COLO829 (cell line): ENCODE measurements at regions not wholly inside any gene's neighbourhood (a gene's known extent, or its start where the extent isn't known, plus 50 kb on each side); places are given as distances from the start of the nearest gene placed in this dataset.
A peak's percentile ranks its signal among the peaks of the same experiment; 100 is the strongest.

Experiments used
- DNase-seq: peaks from one replicate; pipeline ENCODE4 v3.0.0; 2012; ENCODE audit warnings: low spot score

DNA sequence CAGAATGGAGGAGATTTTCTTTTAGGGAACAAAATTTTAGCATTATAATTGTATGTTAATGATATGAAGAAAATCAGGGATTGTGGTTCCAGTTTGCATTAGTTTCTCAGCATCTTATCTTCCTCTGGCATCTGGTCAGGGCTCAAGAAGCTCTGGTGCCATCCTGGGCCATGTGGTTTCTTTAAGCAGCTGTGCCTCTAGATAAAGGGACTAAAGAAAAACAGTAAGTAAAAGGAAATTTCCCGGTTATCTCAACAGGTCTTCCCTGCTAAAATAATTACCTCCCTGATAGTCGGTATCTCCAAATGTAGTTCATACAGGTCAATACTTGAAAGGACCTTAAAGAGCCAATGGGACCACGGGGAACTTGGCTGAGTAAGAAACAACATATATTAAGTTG lies 375.1 kb upstream of the RBMS3 start:
- DNase-seq = no peak

DNA sequence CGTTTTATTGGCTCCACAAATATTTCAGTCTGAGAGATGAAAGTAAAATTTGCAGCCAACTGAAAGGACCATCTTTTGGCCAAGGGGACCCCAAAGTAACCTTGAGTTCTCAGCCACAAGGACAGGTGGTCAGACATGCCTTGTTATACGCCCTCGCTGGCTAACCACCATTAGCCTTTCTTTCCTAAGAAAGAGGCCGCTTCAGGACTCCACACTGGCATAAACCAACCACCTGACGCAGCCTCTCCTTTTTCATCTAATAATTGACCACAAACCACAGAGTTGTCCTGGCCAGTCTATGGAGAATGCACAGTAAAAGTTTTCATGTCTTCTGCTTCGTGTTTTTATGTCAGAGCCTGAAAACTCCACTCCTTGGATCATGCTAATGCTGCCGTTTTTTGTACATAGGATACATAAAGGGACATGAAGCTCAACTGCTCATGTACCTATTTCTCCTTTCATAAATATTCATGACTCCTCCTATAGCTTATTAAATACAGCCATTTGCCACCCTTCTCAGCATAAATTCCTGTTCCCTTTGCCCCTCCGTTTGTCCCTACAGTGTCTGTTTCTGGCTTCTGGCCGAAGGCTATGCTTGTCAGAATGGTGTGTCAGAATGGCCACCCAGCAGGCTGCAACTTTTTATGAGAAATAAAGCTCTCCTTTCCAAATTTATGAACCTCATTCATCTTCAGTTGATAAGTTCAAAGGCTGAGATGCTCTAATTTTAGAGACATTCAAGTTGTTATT lies 374.1 kb upstream of the RBMS3 start:
- DNase-seq = no peak

GRCh38 chr3:28907616-28908015 lies 373.3 kb upstream of the RBMS3 start:
- no peak for DNase-seq

GRCh38 chr3:28912120-28912885 lies 368.6 kb upstream of the RBMS3 start:
- no peak for DNase-seq

DNA sequence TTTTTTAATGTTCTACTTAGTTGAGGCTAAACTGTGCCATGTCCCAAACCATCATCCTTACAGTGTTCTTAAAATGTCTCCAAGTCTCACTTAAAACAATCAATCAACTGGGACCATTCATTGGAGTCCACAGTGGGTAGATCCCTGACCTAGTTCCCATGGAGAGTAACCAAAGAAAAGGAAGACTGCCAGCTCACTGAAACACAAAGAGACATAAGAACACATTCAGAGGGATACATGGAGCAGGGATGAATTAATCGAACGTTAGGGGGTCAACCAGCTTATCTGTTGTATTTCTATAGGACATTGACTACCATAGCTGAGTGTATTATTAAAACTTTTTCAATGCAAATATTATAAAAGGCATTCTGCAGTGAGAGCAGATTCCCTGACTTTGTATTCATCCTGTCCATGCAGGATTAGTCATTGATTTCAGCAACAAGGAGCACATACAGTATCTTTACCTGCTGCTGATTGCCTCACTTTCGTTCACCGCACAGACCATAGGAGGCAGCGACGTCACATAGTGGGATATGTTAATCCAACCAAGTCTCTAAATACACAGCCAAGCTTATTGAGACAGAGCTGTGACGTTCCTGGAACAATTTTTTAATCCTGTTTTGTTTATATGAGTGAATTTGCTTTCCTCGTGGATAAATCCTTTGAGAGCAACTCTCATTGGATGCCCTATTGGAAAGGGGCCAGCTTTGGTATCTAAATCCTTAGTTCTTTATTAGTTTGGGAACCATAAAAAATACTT lies 364.9 kb upstream of the RBMS3 start:
- DNase-seq = peak; percentile 71

DNA sequence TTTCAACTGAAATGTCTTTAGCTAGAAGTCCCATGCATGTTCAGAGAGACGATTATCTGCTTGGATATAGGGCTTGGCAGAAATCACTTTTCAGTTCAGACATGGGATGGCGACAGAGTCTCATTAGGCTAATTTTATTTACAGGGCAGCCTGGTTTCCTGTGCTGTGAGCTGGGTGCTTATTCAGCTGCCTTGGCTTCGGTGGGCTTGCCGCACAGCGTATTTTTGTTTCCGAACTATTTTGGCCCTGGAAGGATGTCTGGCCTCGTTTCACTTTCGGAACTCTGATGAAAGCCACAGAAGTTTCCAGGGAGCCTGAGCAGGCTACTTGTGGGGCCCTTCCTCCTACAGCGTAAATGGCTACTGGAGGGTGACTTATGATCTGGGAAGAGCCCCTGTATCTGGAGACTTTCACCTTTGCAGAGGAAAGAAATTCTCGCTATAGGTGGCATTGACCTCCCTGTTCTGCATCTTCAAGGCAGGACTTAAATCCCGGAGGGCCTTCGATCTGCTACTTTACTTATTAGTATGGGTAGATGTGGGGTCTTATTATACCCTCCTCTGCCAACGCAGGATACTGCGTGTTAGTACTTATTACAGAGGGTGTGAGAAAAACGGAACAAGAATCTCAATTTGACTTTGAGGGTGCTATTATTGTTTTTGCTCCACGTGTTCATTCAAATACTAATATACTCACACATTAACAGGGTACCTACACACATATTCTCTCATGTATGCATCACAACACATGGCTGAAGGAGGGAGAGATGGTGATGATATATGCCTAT lies 364.0 kb upstream of the RBMS3 start:
- DNase-seq = peak; percentile 79

GRCh38 chr3:28917895-28918475 lies 362.9 kb upstream of the RBMS3 start:
- DNase-seq = no peak

- DNase-seq = no peak
Measured at GRCh38 chr3:28922376-28922775, 358.5 kb upstream of the RBMS3 start.

DNA sequence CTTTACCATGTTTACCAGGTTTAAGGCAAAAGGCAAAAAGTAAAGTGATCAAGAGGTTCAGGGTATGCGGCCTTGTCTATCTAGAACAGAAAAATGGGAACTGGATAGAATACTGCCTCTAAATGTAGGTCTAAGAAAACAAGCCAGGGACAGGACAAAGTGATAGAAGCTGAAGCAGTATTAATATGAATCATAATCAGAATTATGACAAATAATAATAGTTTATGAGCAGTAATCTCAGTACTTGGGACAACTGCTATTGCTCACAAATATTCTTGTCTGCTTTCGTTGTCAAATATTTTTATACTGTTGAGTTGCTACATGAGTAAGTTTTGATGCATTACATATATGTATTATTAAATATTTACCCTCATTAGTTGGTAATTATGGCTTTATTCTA lies 356.9 kb upstream of the RBMS3 start:
- no peak for DNase-seq

- no peak for DNase-seq
Measured at GRCh38 chr3:28924744-28925360, 356.0 kb upstream of the RBMS3 start.

- no peak for DNase-seq
Measured at GRCh38 chr3:28933337-28933736, 347.5 kb upstream of the RBMS3 start.

GRCh38 chr3:28934126-28934813 lies 346.6 kb upstream of the RBMS3 start:
- no peak for DNase-seq

DNA sequence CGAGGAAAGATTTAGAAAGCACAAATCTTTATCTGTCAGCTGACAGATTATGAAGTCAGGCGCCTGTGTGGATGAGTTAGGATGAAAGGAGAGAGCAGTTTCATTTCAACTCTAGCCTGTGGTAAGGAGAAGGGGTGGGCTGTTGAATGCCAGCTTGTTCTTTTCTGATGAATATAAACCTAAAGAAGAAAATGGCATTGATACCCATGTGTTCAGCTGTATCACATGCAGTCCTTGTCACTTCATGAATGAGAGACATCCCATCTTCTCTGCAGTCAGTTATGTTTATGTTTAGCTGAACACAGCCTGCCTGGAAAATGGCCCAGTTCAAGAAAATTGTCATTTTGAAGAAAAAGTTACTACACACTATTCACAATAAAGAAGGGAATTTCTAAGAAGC lies 345.7 kb upstream of the RBMS3 start:
- peak; percentile 52 for DNase-seq

GRCh38 chr3:28936154-28936553 lies 344.7 kb upstream of the RBMS3 start:
- no peak for DNase-seq

GRCh38 chr3:28940530-28940929 lies 340.3 kb upstream of the RBMS3 start:
- peak; percentile 41 for DNase-seq

GRCh38 chr3:28940994-28941393 lies 339.9 kb upstream of the RBMS3 start:
- DNase-seq = no peak

DNA sequence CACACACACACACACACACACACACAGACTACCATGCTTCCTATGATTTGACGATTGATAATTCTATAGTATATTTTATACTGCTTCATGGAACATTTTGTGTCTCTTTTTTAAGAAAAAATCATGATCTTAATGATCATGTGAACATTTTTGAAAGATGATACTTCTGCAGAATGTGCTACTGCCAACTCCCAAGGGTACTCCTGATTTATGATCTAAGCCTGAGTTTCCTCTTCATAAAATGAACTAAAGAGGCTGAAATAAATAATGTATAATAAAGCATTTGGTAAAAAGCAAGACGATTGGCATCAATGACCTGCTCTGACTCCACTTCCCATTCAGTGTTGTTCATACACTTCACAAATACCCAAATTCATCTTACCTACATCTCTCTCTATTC lies 333.8 kb upstream of the RBMS3 start:
- DNase-seq = no peak

- DNase-seq = no peak
Measured at GRCh38 chr3:28947751-28948150, 333.1 kb upstream of the RBMS3 start.

DNA sequence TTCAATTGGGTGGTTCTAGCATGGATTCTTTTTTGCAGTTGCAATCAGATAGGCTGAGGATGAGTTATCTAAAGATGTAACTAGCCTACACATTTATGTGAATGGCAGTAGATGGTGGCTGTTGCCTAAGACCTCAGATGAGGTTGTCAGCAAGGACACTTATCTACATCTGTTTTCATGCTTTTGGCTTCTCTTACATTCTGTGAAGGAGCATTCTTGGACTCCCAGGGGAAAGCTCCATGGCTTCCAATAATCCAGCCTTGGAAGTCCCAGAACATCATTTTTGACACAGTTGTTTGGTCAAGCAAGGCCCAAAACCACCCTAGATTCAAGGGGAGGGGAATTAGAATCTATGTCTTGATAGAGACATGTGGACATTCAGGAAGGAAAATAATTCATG lies 332.2 kb upstream of the RBMS3 start:
- DNase-seq = no peak

DNA sequence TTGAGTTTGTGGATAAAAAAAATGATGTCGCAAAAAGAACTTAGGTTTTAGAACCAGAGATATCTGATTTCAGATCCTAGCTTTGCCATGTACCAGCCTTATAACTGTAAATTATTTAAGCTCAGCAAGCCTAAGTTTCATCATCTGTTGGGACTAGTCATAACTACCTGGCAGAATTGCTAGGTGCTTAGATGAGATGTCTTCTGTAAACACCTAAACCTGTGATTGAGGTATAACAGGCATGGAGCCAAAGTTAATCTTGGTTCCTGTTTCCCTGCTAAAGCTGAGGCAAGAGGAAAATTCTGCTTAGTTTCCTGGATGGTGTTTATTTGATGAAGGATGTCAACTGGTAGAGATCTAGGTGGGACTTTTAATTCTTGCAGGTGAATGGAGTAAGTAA lies 331.3 kb upstream of the RBMS3 start:
- no peak for DNase-seq

- no peak for DNase-seq
Measured at GRCh38 chr3:28950614-28951013, 330.3 kb upstream of the RBMS3 start.
